ENCODE measurements at regions not wholly inside any gene's neighbourhood (a gene's known extent, or its start where the extent isn't known, plus 50 kb on each side); places are given as distances from the start of the nearest gene placed in this dataset.

DNA sequence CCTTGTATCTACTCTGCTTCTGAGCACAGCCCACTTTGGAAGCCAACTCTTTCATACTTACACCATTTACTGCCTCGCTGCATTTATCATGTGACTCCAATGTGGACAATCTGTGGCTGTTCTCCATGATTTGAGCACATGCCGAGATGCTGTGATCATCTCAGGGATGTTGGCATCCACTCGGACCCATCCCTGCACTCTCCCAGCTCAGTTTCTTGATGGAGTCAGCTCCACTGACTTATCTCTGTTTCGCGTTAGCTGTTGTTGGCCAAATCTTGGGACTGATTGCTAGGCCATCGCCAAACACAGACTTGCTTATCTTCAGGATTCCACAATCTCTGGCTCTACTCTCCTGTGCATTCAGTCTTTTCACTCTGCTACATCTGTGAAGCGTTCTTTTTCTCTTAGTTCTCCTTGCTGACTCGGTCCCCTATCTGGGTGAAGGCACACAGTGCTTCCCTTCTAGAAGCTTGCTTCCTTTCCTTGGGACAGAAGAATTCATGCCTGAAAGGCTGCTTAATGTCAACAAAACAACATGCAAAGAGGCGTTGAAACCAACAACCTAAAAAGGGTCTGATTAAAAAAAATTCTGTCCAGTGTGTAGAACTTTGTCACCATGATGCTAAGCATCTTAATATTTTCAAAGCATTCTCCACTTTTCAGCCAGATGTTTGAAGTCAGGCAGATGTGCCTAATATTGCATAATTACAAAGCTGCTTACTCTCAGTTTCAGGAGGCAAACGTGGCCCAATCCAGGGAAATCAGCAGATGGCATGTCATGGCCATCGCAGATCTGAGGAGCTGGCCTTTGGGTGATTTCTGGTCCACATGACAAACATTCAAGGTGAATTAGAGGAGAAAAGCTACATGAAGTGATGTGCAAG lies 120.7 kb downstream of the NGF start:
- TF ChIP-seq, protein P1, sequence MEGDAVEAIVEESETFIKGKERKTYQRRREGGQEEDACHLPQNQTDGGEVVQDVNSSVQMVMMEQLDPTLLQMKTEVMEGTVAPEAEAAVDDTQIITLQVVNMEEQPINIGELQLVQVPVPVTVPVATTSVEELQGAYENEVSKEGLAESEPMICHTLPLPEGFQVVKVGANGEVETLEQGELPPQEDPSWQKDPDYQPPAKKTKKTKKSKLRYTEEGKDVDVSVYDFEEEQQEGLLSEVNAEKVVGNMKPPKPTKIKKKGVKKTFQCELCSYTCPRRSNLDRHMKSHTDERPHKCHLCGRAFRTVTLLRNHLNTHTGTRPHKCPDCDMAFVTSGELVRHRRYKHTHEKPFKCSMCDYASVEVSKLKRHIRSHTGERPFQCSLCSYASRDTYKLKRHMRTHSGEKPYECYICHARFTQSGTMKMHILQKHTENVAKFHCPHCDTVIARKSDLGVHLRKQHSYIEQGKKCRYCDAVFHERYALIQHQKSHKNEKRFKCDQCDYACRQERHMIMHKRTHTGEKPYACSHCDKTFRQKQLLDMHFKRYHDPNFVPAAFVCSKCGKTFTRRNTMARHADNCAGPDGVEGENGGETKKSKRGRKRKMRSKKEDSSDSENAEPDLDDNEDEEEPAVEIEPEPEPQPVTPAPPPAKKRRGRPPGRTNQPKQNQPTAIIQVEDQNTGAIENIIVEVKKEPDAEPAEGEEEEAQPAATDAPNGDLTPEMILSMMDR (IDR thresholded peaks at IDR 0.05): no peak
- TF ChIP-seq EZH2 (IDR thresholded peaks at IDR 0.05) (no peak), EZH2phosphoT487 (IDR thresholded peaks at IDR 0.05) (no peak)

Measured in neural progenitor cell (in vitro differentiated cells).